Right hindlimb (tissue), 1 donor: ENCODE measurements at regions not wholly inside any gene's neighbourhood (a gene's known extent, or its start where the extent isn't known, plus 50 kb on each side); places are given as distances from the start of the nearest gene placed in this dataset.
"Not testable (repeated sequence)": the region's sequence is repeated elsewhere in the genome, so short reads cannot be mapped to it uniquely, and the experiment has no call there.

ENCODE experiments used
- DNase-seq: peaks from one replicate; pipeline ENCODE4 v3.0.0-alpha.2; 2018

- no peak for DNase-seq
Measured at GRCh38 chr6:97347111-97347510, 64.1 kb upstream of the MMS22L start.

GRCh38 chr6:97361286-97361685 lies 78.3 kb upstream of the MMS22L start:
- DNase-seq, result no peak

- DNase-seq, result no peak
Measured at GRCh38 chr6:97364327-97364726, 81.3 kb upstream of the MMS22L start.

- not testable (repeated sequence) for DNase-seq
Measured at GRCh38 chr6:97382071-97382470, 99.1 kb upstream of the MMS22L start.

GRCh38 chr6:97392735-97393134 lies 109.7 kb upstream of the MMS22L start:
- DNase-seq, result no peak

- DNase-seq, result peak; percentile 27
Measured at GRCh38 chr6:97394160-97394748, 111.2 kb upstream of the MMS22L start.

GRCh38 chr6:97396880-97397279 lies 113.9 kb upstream of the MMS22L start:
- no peak for DNase-seq

GRCh38 chr6:97399208-97399607 lies 116.2 kb upstream of the MMS22L start:
- no peak for DNase-seq

- peak; percentile 41 for DNase-seq
Measured at GRCh38 chr6:97401533-97401932, 118.5 kb upstream of the MMS22L start.

- no peak for DNase-seq
Measured at GRCh38 chr6:97405818-97406409, 122.9 kb upstream of the MMS22L start.

- no peak for DNase-seq
Measured at GRCh38 chr6:97406633-97407032, 123.6 kb upstream of the MMS22L start.

- no peak for DNase-seq
Measured at GRCh38 chr6:97411610-97412009, 128.6 kb upstream of the MMS22L start.

- no peak for DNase-seq
Measured at GRCh38 chr6:97412511-97412910, 129.5 kb upstream of the MMS22L start.

GRCh38 chr6:97422171-97422570 lies 139.2 kb upstream of the MMS22L start:
- DNase-seq, result no peak

GRCh38 chr6:97423190-97423589 lies 140.2 kb upstream of the MMS22L start:
- DNase-seq, result no peak

- no peak for DNase-seq
Measured at GRCh38 chr6:97427648-97428047, 144.6 kb upstream of the MMS22L start.

GRCh38 chr6:97437087-97437486 lies 154.1 kb upstream of the MMS22L start:
- DNase-seq, result no peak

- DNase-seq, result no peak
Measured at GRCh38 chr6:97438011-97438671, 155.1 kb upstream of the MMS22L start.

- peak; percentile 21 for DNase-seq
Measured at GRCh38 chr6:97440590-97441176, 157.7 kb upstream of the MMS22L start.

GRCh38 chr6:97443408-97444080 lies 160.5 kb upstream of the MMS22L start:
- no peak for DNase-seq

- DNase-seq, result no peak
Measured at GRCh38 chr6:97445407-97445806, 162.4 kb upstream of the MMS22L start.

GRCh38 chr6:97449444-97449966 lies 166.5 kb upstream of the MMS22L start:
- DNase-seq, result no peak

GRCh38 chr6:97450087-97450486 lies 167.1 kb upstream of the MMS22L start:
- DNase-seq, result no peak
